ENCODE measurements at regions not wholly inside any gene's neighbourhood (a gene's known extent, or its start where the extent isn't known, plus 50 kb on each side); places are given as distances from the start of the nearest gene placed in this dataset.

DNA sequence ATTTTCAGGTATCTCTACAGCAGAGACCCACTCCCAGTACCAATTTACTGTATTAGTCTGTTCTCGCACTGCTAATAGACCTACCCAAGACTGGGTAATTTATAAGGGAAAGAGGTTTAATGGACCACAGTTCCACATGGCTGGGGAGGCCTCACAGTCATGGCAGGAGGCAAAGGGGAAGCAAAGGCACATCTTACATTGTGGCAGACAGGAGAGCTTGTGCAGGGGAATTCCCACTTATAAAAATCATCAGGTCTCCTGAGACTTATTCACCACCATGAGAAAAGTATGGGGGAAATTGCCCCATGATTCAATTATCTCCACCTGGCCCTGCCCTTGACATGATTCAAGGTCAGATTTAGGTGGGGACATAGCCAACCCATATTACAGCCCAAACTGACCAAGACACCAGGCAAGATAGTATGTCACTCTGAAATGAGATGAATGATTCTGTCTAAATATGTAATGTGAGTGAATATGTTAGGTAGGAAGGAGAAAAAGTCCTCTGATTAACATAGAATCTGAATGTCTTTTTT, 182.5 kb upstream of the CDH12 start:
- TF ChIP-seq POLR2A (IDR thresholded peaks at IDR 0.05): no peak
- TF ChIP-seq, protein P1, sequence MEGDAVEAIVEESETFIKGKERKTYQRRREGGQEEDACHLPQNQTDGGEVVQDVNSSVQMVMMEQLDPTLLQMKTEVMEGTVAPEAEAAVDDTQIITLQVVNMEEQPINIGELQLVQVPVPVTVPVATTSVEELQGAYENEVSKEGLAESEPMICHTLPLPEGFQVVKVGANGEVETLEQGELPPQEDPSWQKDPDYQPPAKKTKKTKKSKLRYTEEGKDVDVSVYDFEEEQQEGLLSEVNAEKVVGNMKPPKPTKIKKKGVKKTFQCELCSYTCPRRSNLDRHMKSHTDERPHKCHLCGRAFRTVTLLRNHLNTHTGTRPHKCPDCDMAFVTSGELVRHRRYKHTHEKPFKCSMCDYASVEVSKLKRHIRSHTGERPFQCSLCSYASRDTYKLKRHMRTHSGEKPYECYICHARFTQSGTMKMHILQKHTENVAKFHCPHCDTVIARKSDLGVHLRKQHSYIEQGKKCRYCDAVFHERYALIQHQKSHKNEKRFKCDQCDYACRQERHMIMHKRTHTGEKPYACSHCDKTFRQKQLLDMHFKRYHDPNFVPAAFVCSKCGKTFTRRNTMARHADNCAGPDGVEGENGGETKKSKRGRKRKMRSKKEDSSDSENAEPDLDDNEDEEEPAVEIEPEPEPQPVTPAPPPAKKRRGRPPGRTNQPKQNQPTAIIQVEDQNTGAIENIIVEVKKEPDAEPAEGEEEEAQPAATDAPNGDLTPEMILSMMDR (IDR thresholded peaks at IDR 0.05): no peak

All from ovary (tissue), 3 donors.